ENCODE measurements at regions not wholly inside any gene's neighbourhood (a gene's known extent, or its start where the extent isn't known, plus 50 kb on each side); places are given as distances from the start of the nearest gene placed in this dataset.

- peaks cover 5% of the 10 kb centered on the region for H3K9me3 Mint-ChIP-seq
- no peaks in the 10 kb centered on the region for H3K36me3 Mint-ChIP-seq (ENCODE audit: low read depth)
- H3K27ac Mint-ChIP-seq = peak overlapping the region in 1 of 3 experiments; percentile 10
- H3K27me3 Mint-ChIP-seq (ENCODE audit: low read depth) = no peaks in the 10 kb centered on the region
- H3K4me3 Mint-ChIP-seq = no peak overlapping the region
- TF ChIP-seq, protein P1, sequence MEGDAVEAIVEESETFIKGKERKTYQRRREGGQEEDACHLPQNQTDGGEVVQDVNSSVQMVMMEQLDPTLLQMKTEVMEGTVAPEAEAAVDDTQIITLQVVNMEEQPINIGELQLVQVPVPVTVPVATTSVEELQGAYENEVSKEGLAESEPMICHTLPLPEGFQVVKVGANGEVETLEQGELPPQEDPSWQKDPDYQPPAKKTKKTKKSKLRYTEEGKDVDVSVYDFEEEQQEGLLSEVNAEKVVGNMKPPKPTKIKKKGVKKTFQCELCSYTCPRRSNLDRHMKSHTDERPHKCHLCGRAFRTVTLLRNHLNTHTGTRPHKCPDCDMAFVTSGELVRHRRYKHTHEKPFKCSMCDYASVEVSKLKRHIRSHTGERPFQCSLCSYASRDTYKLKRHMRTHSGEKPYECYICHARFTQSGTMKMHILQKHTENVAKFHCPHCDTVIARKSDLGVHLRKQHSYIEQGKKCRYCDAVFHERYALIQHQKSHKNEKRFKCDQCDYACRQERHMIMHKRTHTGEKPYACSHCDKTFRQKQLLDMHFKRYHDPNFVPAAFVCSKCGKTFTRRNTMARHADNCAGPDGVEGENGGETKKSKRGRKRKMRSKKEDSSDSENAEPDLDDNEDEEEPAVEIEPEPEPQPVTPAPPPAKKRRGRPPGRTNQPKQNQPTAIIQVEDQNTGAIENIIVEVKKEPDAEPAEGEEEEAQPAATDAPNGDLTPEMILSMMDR (IDR thresholded peaks at IDR 0.05; ENCODE audit: unreplicated experiment in 3 of 3) = no peak
- H3K4me1 Mint-ChIP-seq = peaks cover 30% of the 10 kb centered on the region
These were observed 703.6 kb upstream of the SLC35B3 start for GRCh38 chr6:9138936-9139335.

DNA sequence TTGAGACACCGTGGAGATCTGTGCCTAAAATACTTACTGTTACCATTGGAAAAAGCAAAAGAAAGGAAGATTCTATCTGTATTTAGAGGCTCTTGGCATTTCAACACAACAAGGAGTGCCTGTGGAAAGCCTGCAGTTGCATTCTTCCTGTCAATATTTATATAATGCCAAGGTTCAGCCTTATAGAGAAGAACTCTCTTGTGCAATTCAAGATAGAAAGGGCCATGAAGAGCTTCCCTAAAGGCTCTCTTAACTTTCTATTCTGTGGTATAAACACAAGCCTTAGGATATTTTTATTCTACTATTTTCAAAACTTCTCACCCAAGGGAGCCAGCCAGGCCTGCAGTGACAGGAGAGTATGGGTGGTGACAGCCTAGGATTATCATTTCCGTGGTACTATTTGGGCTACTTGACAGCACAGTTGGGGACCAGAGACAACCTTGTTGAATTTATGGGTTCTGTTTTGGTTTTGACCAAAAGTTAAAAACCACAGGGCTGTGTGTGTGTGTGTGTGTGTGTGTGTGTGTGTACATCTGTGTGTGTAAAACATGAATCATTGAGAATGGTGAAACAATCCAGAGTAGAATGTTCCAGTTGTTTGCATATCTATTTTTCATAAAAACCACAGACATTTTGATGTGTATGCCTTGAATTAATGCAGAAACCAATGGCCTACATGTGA, 700.9 kb upstream of the SLC35B3 start:
- H3K9me3 Mint-ChIP-seq = no peaks in the 10 kb centered on the region
- H3K4me3 Mint-ChIP-seq = no peak overlapping the region
- no peaks in the 10 kb centered on the region for H3K36me3 Mint-ChIP-seq (ENCODE audit: low read depth)
- TF ChIP-seq, protein P1 (IDR thresholded peaks at IDR 0.05; ENCODE audit: unreplicated experiment in 3 of 3) = no peak
- peaks cover 28% of the 10 kb centered on the region for H3K4me1 Mint-ChIP-seq
- H3K27ac Mint-ChIP-seq = no peak overlapping the region
- H3K27me3 Mint-ChIP-seq (ENCODE audit: low read depth) = no peaks in the 10 kb centered on the region

DNA sequence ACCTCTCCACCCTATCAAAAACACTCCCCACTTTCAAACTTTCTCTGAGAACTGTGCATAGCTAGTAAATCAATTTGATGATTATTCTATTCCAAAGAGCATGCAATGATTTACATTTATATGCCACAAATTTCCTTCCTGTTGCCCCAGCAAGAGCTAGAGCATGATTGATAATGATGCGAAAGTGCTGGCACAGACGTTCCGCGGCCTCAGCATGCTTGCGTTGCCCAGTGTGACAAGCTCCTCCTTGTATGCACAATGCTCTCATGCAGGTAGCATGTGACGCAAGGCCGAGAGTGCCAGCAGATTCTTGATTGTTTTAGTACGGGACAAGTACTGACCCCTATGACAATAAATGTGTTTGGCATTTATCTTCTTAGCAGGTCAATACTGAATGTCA, 696.3 kb upstream of the SLC35B3 start:
- TF ChIP-seq, protein P1 (IDR thresholded peaks at IDR 0.05; ENCODE audit: unreplicated experiment in 3 of 3) = no peak
- no peak overlapping the region for H3K27ac Mint-ChIP-seq
- H3K36me3 Mint-ChIP-seq (ENCODE audit: low read depth) = no peaks in the 10 kb centered on the region
- peak overlapping the region in 1 of 3 experiments; percentile 2 for H3K4me3 Mint-ChIP-seq
- no peaks in the 10 kb centered on the region for H3K27me3 Mint-ChIP-seq (ENCODE audit: low read depth)
- peaks cover 5% of the 10 kb centered on the region for H3K4me1 Mint-ChIP-seq
- H3K9me3 Mint-ChIP-seq = peaks cover 3% of the 10 kb centered on the region

DNA sequence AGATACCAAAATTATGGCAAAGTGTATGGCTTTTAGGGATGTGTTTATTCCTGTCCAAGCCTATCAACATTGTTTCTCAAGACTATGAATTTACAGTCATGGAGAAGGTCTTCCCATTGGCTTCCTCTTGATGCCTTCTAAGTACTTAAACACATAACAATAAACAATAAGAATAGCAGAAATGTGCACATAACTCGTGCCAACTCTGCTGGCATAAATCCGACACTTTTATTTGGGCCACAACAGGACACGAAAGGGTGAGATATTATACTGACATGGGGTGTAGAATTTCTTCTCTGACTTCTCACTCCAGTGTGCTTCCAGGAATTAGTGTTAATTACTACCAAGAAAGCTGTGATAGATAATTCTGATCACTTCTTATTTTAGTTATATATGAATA, 695.9 kb upstream of the SLC35B3 start:
- H3K36me3 Mint-ChIP-seq (ENCODE audit: low read depth) = no peaks in the 10 kb centered on the region
- H3K4me1 Mint-ChIP-seq = peaks cover 5% of the 10 kb centered on the region
- TF ChIP-seq, protein P1 (IDR thresholded peaks at IDR 0.05; ENCODE audit: unreplicated experiment in 3 of 3) = no peak
- H3K4me3 Mint-ChIP-seq = no peak overlapping the region
- H3K9me3 Mint-ChIP-seq = peaks cover 3% of the 10 kb centered on the region
- H3K27me3 Mint-ChIP-seq (ENCODE audit: low read depth) = no peaks in the 10 kb centered on the region
- H3K27ac Mint-ChIP-seq = no peak overlapping the region

- peaks cover 5% of the 10 kb centered on the region for H3K4me1 Mint-ChIP-seq
- no peaks in the 10 kb centered on the region for H3K36me3 Mint-ChIP-seq (ENCODE audit: low read depth)
- H3K9me3 Mint-ChIP-seq = peaks cover 3% of the 10 kb centered on the region
- no peak overlapping the region for H3K4me3 Mint-ChIP-seq
- H3K27ac Mint-ChIP-seq = no peak overlapping the region
- H3K27me3 Mint-ChIP-seq (ENCODE audit: low read depth) = no peaks in the 10 kb centered on the region
- TF ChIP-seq, protein P1 (IDR thresholded peaks at IDR 0.05; ENCODE audit: unreplicated experiment in 3 of 3) = no peak
These were observed 693.6 kb upstream of the SLC35B3 start for GRCh38 chr6:9128970-9129369.

Data from nephron (organoid).